OCI-LY3 (cell line): ENCODE measurements at regions not wholly inside any gene's neighbourhood (a gene's known extent, or its start where the extent isn't known, plus 50 kb on each side); places are given as distances from the start of the nearest gene placed in this dataset.

ENCODE experiments used
- H2AFZ ChIP-seq: fragments of 200-600, 300-600 bp; shearing (Covaris generic); 2 replicates; pipeline ENCODE4 v1.6.0; 2014; ENCODE audit warnings: antibody characterized with exemption, low read depth, low read length
- H3K27ac ChIP-seq: fragments of 200-600, 300-600 bp; sonication (generic); 2 replicates; pipeline ENCODE4 v1.5.1; 2014; ENCODE audit warnings: mild to moderate bottlenecking, low read length, moderate library complexity, mixed read lengths
- H3K27me3 ChIP-seq: fragments of 200-600, 300-600 bp; sonication (generic); 2 replicates; pipeline ENCODE4 v1.6.1; 2014; ENCODE audit warnings: low read depth, low read length, mixed read lengths
- H3K36me3 ChIP-seq: fragments of 200-600, 300-600 bp; sonication (generic); replicated peaks from 2 replicates; pipeline ENCODE3; 2014; ENCODE audit warnings: low read depth, low read length, mixed read lengths
- H3K4me1 ChIP-seq: fragments of 300-600, 200-600 bp; sonication (generic); 2 replicates; pipeline ENCODE4 v1.6.1; 2014; ENCODE audit warnings: low read length, mixed read lengths
- H3K4me2 ChIP-seq: fragments of 200-600, 300-600 bp; sonication (generic); 2 replicates; pipeline ENCODE4 v1.6.1; 2014; ENCODE audit warnings: low read length, mixed read lengths
- H3K4me3 ChIP-seq: fragments of 300-600, 200-600 bp; sonication (generic); 2 replicates; pipeline ENCODE4 v1.5.1; 2014; ENCODE audit warnings: antibody characterized with exemption, mild to moderate bottlenecking, low read length, moderate library complexity
- H3K79me2 ChIP-seq: fragments of 300-600, 200-600 bp; shearing (Covaris generic); 2 replicates; pipeline ENCODE4 v1.6.1; 2014; ENCODE audit warnings: mild to moderate bottlenecking, low read length, mixed read lengths
- H3K9ac ChIP-seq: fragments of 300-600, 200-600 bp; shearing (Covaris generic); 2 replicates; pipeline ENCODE4 v1.6.0; 2014; ENCODE audit warnings: mild to moderate bottlenecking, low read length, moderate library complexity
- H3K9me3 ChIP-seq: fragments of 200-600, 300-600 bp; shearing (Covaris generic); 2 replicates; pipeline ENCODE4 v1.6.1; 2014; ENCODE audit warnings: low read length, mixed read lengths; ENCODE audit not compliant: insufficient read depth
- H4K20me1 ChIP-seq: fragments of 200-600, 300-600 bp; sonication (generic); 2 replicates; pipeline ENCODE4 v1.6.1; 2016; ENCODE audit warnings: low read length, mixed read lengths; ENCODE audit not compliant: insufficient read depth
- CTCF ChIP-seq: fragments of 200-600, 300-600 bp; sonication (generic); IDR thresholded peaks from 2 replicates; pipeline ENCODE4 v1.5.1; 2014; ENCODE audit warnings: antibody characterized with exemption, low read length, low read depth
- EZH2phosphoT487 ChIP-seq: fragments of 200-600 bp; shearing (Covaris generic); IDR thresholded peaks from 2 replicates; pipeline ENCODE4 v1.6.1; 2018; ENCODE audit warnings: antibody characterized with exemption, mixed run types, low read depth

DNA sequence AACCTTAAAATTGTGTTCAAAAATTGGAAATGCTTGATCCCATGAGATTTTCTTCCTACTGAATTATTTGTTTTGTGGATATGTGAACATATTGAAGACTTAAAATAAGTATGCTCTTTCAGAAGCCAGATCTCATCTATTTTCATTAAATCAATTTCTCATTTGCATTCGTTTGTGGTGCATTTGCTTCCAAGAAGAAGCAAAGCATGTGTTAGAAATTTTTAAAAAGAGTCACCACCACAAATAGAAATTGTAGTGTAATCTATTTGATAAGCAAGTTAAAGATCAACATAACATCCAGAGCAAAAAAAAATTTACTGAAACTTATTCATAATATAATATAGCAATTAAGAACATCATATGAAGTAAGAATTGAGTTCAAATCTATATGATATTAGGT, 300.9 kb upstream of the SYT4 start:
- peaks cover 19% of the 10 kb centered on the region for H3K36me3 ChIP-seq
- no peaks in the 10 kb centered on the region for H3K9me3 ChIP-seq
- H3K27ac ChIP-seq = no peak overlapping the region
- H2AFZ ChIP-seq = no peak overlapping the region
- peaks cover 83% of the 10 kb centered on the region for H3K4me1 ChIP-seq
- H3K9ac ChIP-seq = no peak overlapping the region
- no peak overlapping the region for H3K4me2 ChIP-seq
- TF ChIP-seq EZH2phosphoT487 (no peak), CTCF (no peak)
- H3K27me3 ChIP-seq = no peaks in the 10 kb centered on the region
- no peaks in the 10 kb centered on the region for H4K20me1 ChIP-seq
- no peaks in the 10 kb centered on the region for H3K79me2 ChIP-seq
- no peak overlapping the region for H3K4me3 ChIP-seq

GRCh38 chr18:43578706-43579105, 301.4 kb upstream of the SYT4 start:
- Histone ChIP-seq H3K4me1 (peaks cover 83% of the 10 kb centered on the region), H3K4me2 (no peak overlapping the region), H3K9ac (no peak overlapping the region), H4K20me1 (no peaks in the 10 kb centered on the region), H3K9me3 (no peaks in the 10 kb centered on the region), H3K36me3 (peaks cover 22% of the 10 kb centered on the region), H2AFZ (no peak overlapping the region), H3K79me2 (no peaks in the 10 kb centered on the region), H3K27ac (peak overlapping the region; percentile 3; the same call in 1 of the 2 replicates), H3K27me3 (no peaks in the 10 kb centered on the region), H3K4me3 (no peak overlapping the region)
- no peak for TF ChIP-seq CTCF
- no peak for TF ChIP-seq EZH2phosphoT487

GRCh38 chr18:43581936-43582519, 304.7 kb upstream of the SYT4 start:
- H3K4me3 ChIP-seq = no peak overlapping the region
- no peaks in the 10 kb centered on the region for H3K79me2 ChIP-seq
- 0 out of 2 replicates have a peak, but pooled peaks cover 3% of the 10 kb centered on the region for H3K9me3 ChIP-seq
- H3K36me3 ChIP-seq = peaks cover 30% of the 10 kb centered on the region
- H3K9ac ChIP-seq = peak overlapping the region; percentile 20
- TF ChIP-seq CTCF (no peak), EZH2phosphoT487 (no peak)
- H3K4me1 ChIP-seq = peaks cover 74% of the 10 kb centered on the region
- no peaks in the 10 kb centered on the region for H3K27me3 ChIP-seq
- H3K4me2 ChIP-seq = peak overlapping the region; percentile 46
- H4K20me1 ChIP-seq = no peaks in the 10 kb centered on the region
- peak overlapping the region; percentile 7; the same call in 1 of the 2 replicates for H2AFZ ChIP-seq
- H3K27ac ChIP-seq = peak overlapping the region; percentile 81

DNA sequence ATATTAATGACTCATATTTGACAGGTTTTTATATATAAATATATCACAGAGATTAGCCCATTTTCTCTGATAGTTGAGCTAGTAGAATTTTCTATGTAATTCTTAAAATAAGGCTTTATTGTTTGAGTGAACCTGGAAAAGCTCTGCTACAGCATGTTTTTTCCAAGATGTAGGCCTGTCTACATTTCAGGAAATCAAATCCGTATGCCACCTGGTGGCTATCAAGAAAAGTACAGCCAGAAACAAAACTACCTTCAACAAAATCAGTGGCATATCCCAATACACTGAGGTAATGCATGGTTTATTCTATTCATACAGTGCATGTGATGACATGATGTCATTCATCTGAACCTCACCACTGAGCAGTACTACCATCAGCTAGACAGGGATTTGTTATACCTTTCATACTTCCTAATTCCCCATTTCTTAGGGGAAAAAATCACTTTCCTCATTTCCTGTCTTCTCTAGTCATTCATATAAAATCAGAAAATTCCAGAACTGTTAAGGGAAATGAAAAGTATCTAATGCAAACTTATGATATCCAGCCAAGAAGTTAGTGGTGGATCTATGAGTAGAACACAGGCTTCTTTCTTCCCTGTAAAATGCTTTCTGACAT, 310.4 kb upstream of the SYT4 start:
- no peaks in the 10 kb centered on the region for H3K27me3 ChIP-seq
- H4K20me1 ChIP-seq = no peaks in the 10 kb centered on the region
- no peak overlapping the region for H3K4me3 ChIP-seq
- 0 out of 2 replicates have a peak, but pooled peaks cover 3% of the 10 kb centered on the region for H3K9me3 ChIP-seq
- peaks cover 24% of the 10 kb centered on the region for H3K36me3 ChIP-seq
- H3K27ac ChIP-seq = peak overlapping the region; percentile 15; the same call in 1 of the 2 replicates
- TF ChIP-seq EZH2phosphoT487 = no peak
- TF ChIP-seq CTCF = peak; percentile 98
- peak overlapping the region; percentile 10; the same call in 1 of the 2 replicates for H2AFZ ChIP-seq
- no peaks in the 10 kb centered on the region for H3K79me2 ChIP-seq
- H3K9ac ChIP-seq = peak overlapping the region; percentile 9
- H3K4me2 ChIP-seq = no peak overlapping the region; the same call in 1 of the 2 replicates
- H3K4me1 ChIP-seq = peaks cover 64% of the 10 kb centered on the region
